K562 (cell line): ENCODE measurements at regions not wholly inside any gene's neighbourhood (a gene's known extent, or its start where the extent isn't known, plus 50 kb on each side); places are given as distances from the start of the nearest gene placed in this dataset.

Source experiments
- CEBPZ ChIP-seq: fragments of 150-350 bp; IDR thresholded peaks from 2 replicates; pipeline ENCODE4 v1.6.1; 2014; ENCODE audit warnings: low read depth, mild to moderate bottlenecking, low read length, borderline replicate concordance
- CHD7 ChIP-seq: fragments of 200-600 bp; sonication (generic); IDR thresholded peaks from one replicate; pipeline ENCODE4 v1.6.1; 2012; ENCODE audit warnings: mild to moderate bottlenecking, low read depth, low read length, inconsistent platforms
- NCOA1 ChIP-seq: fragments of 450-650 bp; IDR thresholded peaks from 2 replicates; pipeline ENCODE4 v1.6.1; 2016; ENCODE audit warnings: low read depth
- NR1H2 ChIP-seq: sonication (generic); formaldehyde crosslinking; IDR thresholded peaks from 2 replicates; pipeline ENCODE4 v1.4.0; 2020; ENCODE audit warnings: mild to moderate bottlenecking, missing genetic modification reagents
- NR2C1 ChIP-seq, 2 experiments: fragments of 450-650 bp; IDR thresholded peaks; 2 replicates each; pipeline ENCODE4 v1.6.1; 2017; ENCODE audit warnings: mild to moderate bottlenecking in 2 of 2, antibody characterized with exemption in 1 of 2, inconsistent platforms in 1 of 2, missing compliant biosample characterization in 1 of 2, missing genetic modification characterization in 1 of 2
- PHF21A ChIP-seq: fragments of 450-650 bp; IDR thresholded peaks from 2 replicates; pipeline ENCODE4 v1.6.1; 2017; ENCODE audit warnings: low read depth, borderline replicate concordance
- PHF8 ChIP-seq: fragments of 200-600 bp; sonication (generic); IDR thresholded peaks from 2 replicates; pipeline ENCODE4 v1.6.1; 2012; ENCODE audit warnings: mixed run types, mild to moderate bottlenecking, inconsistent platforms, low read length, moderate library complexity, borderline replicate concordance
- PYGO2 ChIP-seq: fragments of 450-650 bp; IDR thresholded peaks from 2 replicates; pipeline ENCODE4 v1.6.1; 2016; ENCODE audit warnings: mild to moderate bottlenecking, missing genetic modification characterization, moderate library complexity, missing compliant biosample characterization
- TEAD4 ChIP-seq, 2 experiments: sonication (generic) in 1 of 2; formaldehyde crosslinking in 1 of 2; IDR thresholded peaks; 2 replicates each; pipeline versions ENCODE4 v1.6.1 to v1.8.0; 2012 to 2022; ENCODE audit warnings: borderline replicate concordance in 1 of 2, inconsistent platforms in 1 of 2, low read length in 1 of 2, mild to moderate bottlenecking in 1 of 2, missing genetic modification reagents in 1 of 2

- TF ChIP-seq CHD7 (no peak), TEAD4 (IDR thresholded peaks at IDR 0.05; ENCODE audit: low read length) (no peak), TEAD4 (CRISPR knock-in tag; IDR thresholded peaks at IDR 0.05; ENCODE audit: borderline replicate concordance) (no peak), NR1H2 (no peak), PYGO2 (tag) (no peak), NR2C1 (IDR thresholded peaks at IDR 0.05) (no peak), NR2C1 (tag; IDR thresholded peaks at IDR 0.05) (no peak), PHF21A (no peak), NCOA1 (no peak), PHF8 (no peak), CEBPZ (no peak)
These were observed 308.3 kb upstream of the DEPDC1 start (continued) for GRCh38 chr1:68805097-68805641.
